ENCODE measurements at regions not wholly inside any gene's neighbourhood (a gene's known extent, or its start where the extent isn't known, plus 50 kb on each side); places are given as distances from the start of the nearest gene placed in this dataset.

- H3K4me3 ChIP-seq (ENCODE audit: low read length), result no peak overlapping the region
- peaks cover 28% of the 10 kb centered on the region for H3K4me1 ChIP-seq (ENCODE audit: insufficient read depth, low read length)
- H3K9me3 ChIP-seq (ENCODE audit: low read depth, low read length), result no peaks in the 10 kb centered on the region
- H3K27me3 ChIP-seq (ENCODE audit: insufficient read depth, low read length), result no peaks in the 10 kb centered on the region
Measured at GRCh38 chr2:16584084-16584483, 81.5 kb downstream of the CYRIA start.

- no peak overlapping the region for H3K4me3 ChIP-seq (ENCODE audit: low read length)
- H3K27me3 ChIP-seq (ENCODE audit: insufficient read depth, low read length), result no peaks in the 10 kb centered on the region
- H3K9me3 ChIP-seq (ENCODE audit: low read depth, low read length), result no peaks in the 10 kb centered on the region
- H3K4me1 ChIP-seq (ENCODE audit: insufficient read depth, low read length), result peaks cover 28% of the 10 kb centered on the region
Measured at GRCh38 chr2:16581241-16581640, 84.4 kb downstream of the CYRIA start.

- H3K27me3 ChIP-seq (ENCODE audit: insufficient read depth, low read length), result no peaks in the 10 kb centered on the region
Measured at GRCh38 chr2:16578081-16578480, 87.6 kb downstream of the CYRIA start.

GRCh38 chr2:16570516-16570915 lies 95.1 kb downstream of the CYRIA start:
- H3K4me1 ChIP-seq (ENCODE audit: insufficient read depth, low read length), result no peaks in the 10 kb centered on the region
- H3K27me3 ChIP-seq (ENCODE audit: insufficient read depth, low read length), result no peaks in the 10 kb centered on the region
- H3K9me3 ChIP-seq (ENCODE audit: low read depth, low read length), result no peaks in the 10 kb centered on the region
- no peak overlapping the region for H3K4me3 ChIP-seq (ENCODE audit: low read length)

More at GRCh38 chr2:16578081-16578480, 87.6 kb downstream of the CYRIA start:
- no peaks in the 10 kb centered on the region for H3K9me3 ChIP-seq (ENCODE audit: low read depth, low read length)
- H3K4me1 ChIP-seq (ENCODE audit: insufficient read depth, low read length), result peaks cover under 1% of the 10 kb centered on the region
- H3K4me3 ChIP-seq (ENCODE audit: low read length), result no peak overlapping the region

GRCh38 chr2:16568998-16569784 lies 96.4 kb downstream of the CYRIA start:
- Histone ChIP-seq H3K9me3 (ENCODE audit: low read depth, low read length) (no peaks in the 10 kb centered on the region), H3K4me1 (ENCODE audit: insufficient read depth, low read length) (no peaks in the 10 kb centered on the region), H3K27me3 (ENCODE audit: insufficient read depth, low read length) (no peaks in the 10 kb centered on the region), H3K4me3 (ENCODE audit: low read length) (no peak overlapping the region)

GRCh38 chr2:16566701-16567100 lies 98.9 kb downstream of the CYRIA start:
- Histone ChIP-seq H3K27me3 (ENCODE audit: insufficient read depth, low read length) (no peaks in the 10 kb centered on the region), H3K4me1 (ENCODE audit: insufficient read depth, low read length) (no peaks in the 10 kb centered on the region), H3K4me3 (ENCODE audit: low read length) (no peak overlapping the region), H3K9me3 (ENCODE audit: low read depth, low read length) (no peaks in the 10 kb centered on the region)

GRCh38 chr2:16565481-16565880 lies 100.2 kb downstream of the CYRIA start:
- H3K9me3 ChIP-seq (ENCODE audit: low read depth, low read length), result no peaks in the 10 kb centered on the region

GRCh38 chr2:16561676-16562075 lies 104.0 kb downstream of the CYRIA start:
- Histone ChIP-seq H3K4me1 (ENCODE audit: insufficient read depth, low read length) (no peaks in the 10 kb centered on the region), H3K9me3 (ENCODE audit: low read depth, low read length) (no peaks in the 10 kb centered on the region), H3K27me3 (ENCODE audit: insufficient read depth, low read length) (no peaks in the 10 kb centered on the region), H3K4me3 (ENCODE audit: low read length) (no peak overlapping the region)

More at GRCh38 chr2:16565481-16565880, 100.2 kb downstream of the CYRIA start:
- Histone ChIP-seq H3K4me3 (ENCODE audit: low read length) (no peak overlapping the region), H3K27me3 (ENCODE audit: insufficient read depth, low read length) (no peaks in the 10 kb centered on the region), H3K4me1 (ENCODE audit: insufficient read depth, low read length) (no peaks in the 10 kb centered on the region)

GRCh38 chr2:16561251-16561650 lies 104.4 kb downstream of the CYRIA start:
- H3K9me3 ChIP-seq (ENCODE audit: low read depth, low read length), result no peaks in the 10 kb centered on the region

GRCh38 chr2:16559278-16560067 lies 106.2 kb downstream of the CYRIA start:
- no peaks in the 10 kb centered on the region for H3K9me3 ChIP-seq (ENCODE audit: low read depth, low read length)
- no peak overlapping the region for H3K4me3 ChIP-seq (ENCODE audit: low read length)
- H3K4me1 ChIP-seq (ENCODE audit: insufficient read depth, low read length), result no peaks in the 10 kb centered on the region
- H3K27me3 ChIP-seq (ENCODE audit: insufficient read depth, low read length), result no peaks in the 10 kb centered on the region

More at GRCh38 chr2:16561251-16561650, 104.4 kb downstream of the CYRIA start:
- Histone ChIP-seq H3K27me3 (ENCODE audit: insufficient read depth, low read length) (no peaks in the 10 kb centered on the region), H3K4me3 (ENCODE audit: low read length) (no peak overlapping the region), H3K4me1 (ENCODE audit: insufficient read depth, low read length) (no peaks in the 10 kb centered on the region)

- H3K4me1 ChIP-seq (ENCODE audit: insufficient read depth, low read length), result no peaks in the 10 kb centered on the region
- H3K27me3 ChIP-seq (ENCODE audit: insufficient read depth, low read length), result no peaks in the 10 kb centered on the region
- H3K9me3 ChIP-seq (ENCODE audit: low read depth, low read length), result no peaks in the 10 kb centered on the region
- no peak overlapping the region for H3K4me3 ChIP-seq (ENCODE audit: low read length)
Measured at GRCh38 chr2:16554060-16554583, 111.5 kb downstream of the CYRIA start.

- Histone ChIP-seq H3K9me3 (ENCODE audit: low read depth, low read length) (no peaks in the 10 kb centered on the region), H3K27me3 (ENCODE audit: insufficient read depth, low read length) (no peaks in the 10 kb centered on the region), H3K4me1 (ENCODE audit: insufficient read depth, low read length) (no peaks in the 10 kb centered on the region), H3K4me3 (ENCODE audit: low read length) (no peak overlapping the region)
Measured at GRCh38 chr2:16553226-16553625, 112.4 kb downstream of the CYRIA start.

GRCh38 chr2:16552202-16552601 lies 113.4 kb downstream of the CYRIA start:
- H3K4me3 ChIP-seq (ENCODE audit: low read length), result no peak overlapping the region
- no peaks in the 10 kb centered on the region for H3K9me3 ChIP-seq (ENCODE audit: low read depth, low read length)
- no peaks in the 10 kb centered on the region for H3K27me3 ChIP-seq (ENCODE audit: insufficient read depth, low read length)
- H3K4me1 ChIP-seq (ENCODE audit: insufficient read depth, low read length), result no peaks in the 10 kb centered on the region

GRCh38 chr2:16548036-16548435 lies 117.6 kb downstream of the CYRIA start:
- no peaks in the 10 kb centered on the region for H3K9me3 ChIP-seq (ENCODE audit: low read depth, low read length)
- H3K4me3 ChIP-seq (ENCODE audit: low read length), result no peak overlapping the region
- H3K27me3 ChIP-seq (ENCODE audit: insufficient read depth, low read length), result no peaks in the 10 kb centered on the region
- H3K4me1 ChIP-seq (ENCODE audit: insufficient read depth, low read length), result no peaks in the 10 kb centered on the region

- H3K27me3 ChIP-seq (ENCODE audit: insufficient read depth, low read length), result no peaks in the 10 kb centered on the region
- H3K9me3 ChIP-seq (ENCODE audit: low read depth, low read length), result no peaks in the 10 kb centered on the region
- no peak overlapping the region for H3K4me3 ChIP-seq (ENCODE audit: low read length)
- no peaks in the 10 kb centered on the region for H3K4me1 ChIP-seq (ENCODE audit: insufficient read depth, low read length)
Measured at GRCh38 chr2:16546128-16546754, 119.4 kb downstream of the CYRIA start.
